Esophagus (tissue), 2 donors: ENCODE measurements at regions not wholly inside any gene's neighbourhood (a gene's known extent, or its start where the extent isn't known, plus 50 kb on each side); places are given as distances from the start of the nearest gene placed in this dataset.

Source experiments
- H3K27ac ChIP-seq, 2 donors: one replicate each; pipeline ENCODE4 v1.5.1; 2013; ENCODE audit warnings: low read depth in 2 of 2, mild to moderate bottlenecking in 2 of 2, inconsistent platforms in 1 of 2, low read length in 1 of 2, moderate library complexity in 1 of 2
- H3K27me3 ChIP-seq, 2 donors: one replicate each; pipeline ENCODE4 v1.6.1; 2013; ENCODE audit warnings: low read length in 2 of 2, control low read depth in 1 of 2, mild to moderate bottlenecking in 1 of 2; ENCODE audit not compliant: insufficient read depth in 2 of 2, control insufficient read depth in 1 of 2
- H3K36me3 ChIP-seq, 2 donors: one replicate each; pipeline ENCODE4 v1.6.1; 2013; ENCODE audit warnings: low read length in 1 of 2; ENCODE audit not compliant: control insufficient read depth in 2 of 2, insufficient read depth in 2 of 2
- H3K4me1 ChIP-seq, 2 donors: one replicate each; pipeline ENCODE4 v1.6.1; 2013; ENCODE audit warnings: low read length in 1 of 2; ENCODE audit not compliant: control insufficient read depth in 2 of 2, insufficient read depth in 2 of 2
- H3K4me3 ChIP-seq, 2 donors: one replicate each; pipeline ENCODE4 v1.5.1; 2013; ENCODE audit warnings: low read length in 2 of 2, mild to moderate bottlenecking in 2 of 2, low read depth in 1 of 2, moderate library complexity in 1 of 2
- H3K9me3 ChIP-seq, 2 donors: one replicate each; pipeline ENCODE4 v1.6.1; 2013; ENCODE audit warnings: mild to moderate bottlenecking in 2 of 2, low read depth in 1 of 2, low read length in 1 of 2, moderate library complexity in 1 of 2; ENCODE audit not compliant: control insufficient read depth in 2 of 2, insufficient read depth in 1 of 2
- WGBS, 2 donors: extraction: QIAGEN DNeasy Blood & Tissue Kit; methylation state at CpG; one replicate each; pipeline ENCODE4 v1.1.7; 2013; 5-methylcytosine and 5-hydroxymethylcytosine counted together
- donor health status: healthy with polysubstance abuse.
- donor health status: Bipolar disorder and iron deficiency.

DNA sequence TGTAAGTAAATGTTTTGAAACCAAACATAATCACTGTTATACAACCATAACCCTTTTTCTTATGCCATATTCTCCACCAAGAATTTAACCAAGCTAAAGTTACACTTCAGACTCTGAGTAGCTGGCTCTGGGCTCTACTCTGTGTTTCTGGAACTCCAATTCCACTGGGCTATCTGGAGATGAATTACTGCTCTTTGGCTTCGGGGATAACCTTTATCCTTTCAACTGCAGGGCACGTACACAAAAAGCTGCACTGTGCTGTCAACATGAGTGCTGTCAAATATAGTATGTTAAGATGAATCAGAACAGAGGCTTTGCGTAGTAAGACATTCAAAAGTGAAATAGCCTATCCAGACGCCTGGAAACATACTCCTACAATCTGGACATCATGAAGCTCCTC lies 500.6 kb downstream of the LTN1 start:
- 79 to 80% methylated on average over 4 of the region's 4 CpGs for WGBS, 2 donors

DNA sequence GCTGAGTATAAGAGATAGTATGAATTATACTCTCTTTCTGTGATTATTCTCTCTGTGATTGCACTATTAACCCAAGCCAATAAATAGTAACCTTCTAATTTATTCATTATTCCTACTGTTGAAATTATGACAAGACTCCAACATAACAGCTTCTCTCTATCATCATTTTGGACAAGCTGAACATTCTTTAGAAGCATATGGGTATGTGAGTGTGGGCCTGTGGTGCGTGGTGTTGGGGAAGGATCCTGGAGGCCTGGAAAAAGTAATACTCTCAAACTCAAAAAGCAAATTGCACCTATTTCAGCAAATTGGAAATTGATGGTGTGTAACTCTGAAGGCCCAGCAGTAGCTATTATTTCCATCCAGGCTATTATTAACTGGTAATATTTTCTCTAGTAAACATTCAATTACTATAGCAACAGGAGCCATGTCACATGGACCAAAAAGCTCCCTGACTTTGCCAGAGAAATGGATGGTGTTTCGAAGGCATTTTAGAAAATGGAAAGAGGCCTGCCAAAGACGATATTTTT lies 502.8 kb downstream of the LTN1 start:
- Histone ChIP-seq H3K9me3 (no peaks in the 10 kb centered on the region), H3K27ac (no peak overlapping the region), H3K4me1 (no peaks in the 10 kb centered on the region), H3K36me3 (no peaks in the 10 kb centered on the region), H3K4me3 (no peak overlapping the region), H3K27me3 (no peaks in the 10 kb centered on the region)
- WGBS, 2 donors, result 72 to 79% methylated on average over 3 of the region's 3 CpGs

More for the DNA sequence above, 500.6 kb downstream of the LTN1 start:
- Histone ChIP-seq H3K36me3 (no peaks in the 10 kb centered on the region), H3K27me3 (no peaks in the 10 kb centered on the region), H3K4me1 (no peaks in the 10 kb centered on the region), H3K9me3 (no peaks in the 10 kb centered on the region), H3K4me3 (no peak overlapping the region), H3K27ac (no peak overlapping the region)

DNA sequence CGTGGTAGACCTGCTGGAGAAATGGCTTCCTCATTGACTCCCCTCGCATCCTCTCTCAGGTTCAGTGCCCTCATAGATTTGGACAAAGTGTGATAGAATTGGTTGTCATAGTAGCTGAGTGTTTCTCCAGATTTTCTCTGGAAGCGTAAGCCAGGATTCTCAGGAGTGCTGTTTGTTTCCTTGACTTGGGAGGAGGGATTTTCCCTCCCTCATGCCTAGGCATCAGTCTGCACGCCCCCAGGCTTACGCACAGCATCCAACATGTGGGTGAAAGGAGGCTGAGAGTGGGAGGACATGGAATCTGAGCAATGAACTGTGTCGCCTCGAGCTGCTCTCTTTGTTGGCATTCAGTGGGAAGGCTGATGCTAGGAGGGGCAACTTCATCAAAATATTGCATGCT lies 503.5 kb downstream of the LTN1 start:
- 63 to 69% methylated on average over 7 of the region's 7 CpGs for WGBS, 2 donors
- no peak overlapping the region for H3K27ac ChIP-seq
- no peaks in the 10 kb centered on the region for H3K36me3 ChIP-seq
- H3K27me3 ChIP-seq, result no peaks in the 10 kb centered on the region
- no peak overlapping the region for H3K4me3 ChIP-seq
- no peaks in the 10 kb centered on the region for H3K4me1 ChIP-seq
- H3K9me3 ChIP-seq, result no peaks in the 10 kb centered on the region

- 72 to 74% methylated on average over 9 of the region's 9 CpGs for WGBS, 2 donors
- Histone ChIP-seq H3K27ac (no peak overlapping the region), H3K36me3 (no peaks in the 10 kb centered on the region)
Measured at GRCh38 chr21:28487455-28488070, 505.1 kb downstream of the LTN1 start.

DNA sequence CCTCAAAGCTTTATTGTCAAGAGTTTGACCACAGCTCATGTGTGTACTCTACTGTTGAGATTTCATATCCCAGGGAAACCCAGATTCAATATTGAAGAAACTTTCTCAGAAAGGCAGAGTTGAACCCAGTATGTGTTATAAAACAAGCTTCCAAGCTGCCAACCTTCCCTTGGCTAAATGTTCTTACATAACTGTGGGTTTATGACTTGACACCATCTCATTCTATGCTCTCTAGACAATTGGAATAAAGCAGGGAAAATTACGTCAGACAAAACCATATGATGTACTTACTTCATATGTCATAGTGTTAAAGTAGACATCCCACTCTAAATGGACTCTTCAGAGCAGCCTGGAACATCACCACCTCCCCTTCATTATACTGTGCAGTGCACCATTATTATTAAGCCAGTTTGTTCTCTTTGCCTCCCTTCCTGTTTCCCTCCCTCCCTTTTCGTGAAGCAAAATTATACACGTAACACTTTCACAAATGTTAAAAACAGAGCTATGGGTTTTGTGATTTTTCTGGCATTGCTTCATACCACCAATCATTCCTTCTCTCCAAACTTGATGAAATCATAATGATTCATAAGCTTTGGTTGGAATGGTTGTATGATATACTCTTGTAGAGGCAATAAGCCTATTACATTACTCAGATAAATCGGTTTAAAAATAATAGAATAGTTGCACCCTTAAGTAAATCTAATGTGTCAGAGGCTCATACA lies 507.2 kb downstream of the LTN1 start:
- Histone ChIP-seq H3K4me3 (no peak overlapping the region), H3K36me3 (no peaks in the 10 kb centered on the region), H3K27ac (no peak overlapping the region), H3K4me1 (no peaks in the 10 kb centered on the region), H3K9me3 (no peaks in the 10 kb centered on the region), H3K27me3 (no peaks in the 10 kb centered on the region)
- 71 to 85% methylated on average over 4 of the region's 4 CpGs for WGBS, 2 donors

More at GRCh38 chr21:28487455-28488070, 505.1 kb downstream of the LTN1 start:
- H3K27me3 ChIP-seq, result no peaks in the 10 kb centered on the region
- H3K4me3 ChIP-seq, result no peak overlapping the region
- H3K9me3 ChIP-seq, result no peaks in the 10 kb centered on the region
- no peaks in the 10 kb centered on the region for H3K4me1 ChIP-seq

DNA sequence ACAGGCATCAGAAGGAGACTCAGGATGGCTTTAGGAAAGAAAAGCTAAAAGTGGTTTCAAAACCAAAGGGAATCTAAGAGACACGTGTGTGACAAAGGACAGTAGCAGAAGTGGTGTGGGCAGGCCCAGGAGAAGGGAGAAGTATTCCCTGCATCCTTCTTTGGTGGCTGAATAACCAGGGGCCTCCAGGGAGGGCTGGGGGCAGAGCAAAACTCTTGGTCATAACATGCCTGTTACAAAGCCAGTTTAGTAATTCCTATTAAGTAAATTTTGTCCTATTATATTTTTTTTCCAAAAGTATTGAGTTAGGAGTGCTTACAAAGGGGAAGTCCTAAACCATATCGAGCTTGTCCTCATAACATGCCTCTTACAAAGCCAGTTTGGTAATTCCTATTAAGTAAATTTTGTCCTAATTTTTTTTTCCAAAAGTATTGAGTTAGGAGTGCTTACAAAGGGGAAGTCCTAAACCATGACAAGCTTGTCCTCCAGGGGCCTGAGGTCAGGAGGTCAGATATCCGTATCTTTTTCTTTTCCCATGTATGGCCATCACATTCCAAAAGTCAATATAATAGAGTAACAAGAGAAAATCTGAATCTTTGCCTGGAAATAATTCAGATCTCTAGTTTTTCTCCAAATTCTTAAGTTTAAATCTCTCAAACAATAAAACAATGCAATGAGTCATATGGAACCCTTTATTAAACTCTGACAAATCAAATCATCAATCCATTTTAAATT lies 509.2 kb downstream of the LTN1 start:
- H3K27ac ChIP-seq, result no peak overlapping the region
- no peaks in the 10 kb centered on the region for H3K27me3 ChIP-seq
- H3K36me3 ChIP-seq, result no peaks in the 10 kb centered on the region
- no peaks in the 10 kb centered on the region for H3K4me1 ChIP-seq
- H3K4me3 ChIP-seq, result no peak overlapping the region
- WGBS, 2 donors, result 53 to 62% methylated on average over 3 of the region's 3 CpGs
- no peaks in the 10 kb centered on the region for H3K9me3 ChIP-seq

DNA sequence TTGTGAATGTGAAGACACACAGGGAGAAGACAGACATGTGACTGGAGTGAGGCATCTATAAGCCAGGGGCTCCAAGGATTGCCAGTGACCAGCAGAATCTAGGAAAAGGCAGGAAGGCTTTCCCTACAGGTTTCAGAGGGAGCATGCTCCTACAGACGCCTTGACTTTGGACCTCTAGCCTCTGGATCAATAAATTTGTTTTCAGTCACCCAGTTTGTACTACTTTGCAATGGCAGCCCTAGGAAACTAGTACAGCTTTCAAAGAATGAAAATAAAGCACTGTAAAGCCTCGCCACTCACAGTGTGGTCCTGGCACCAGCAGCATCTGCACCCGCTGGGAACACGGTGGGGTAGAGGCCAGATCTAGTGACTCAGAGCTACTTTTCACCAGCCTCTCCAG lies 510.0 kb downstream of the LTN1 start:
- H3K27me3 ChIP-seq, result no peaks in the 10 kb centered on the region
- H3K4me3 ChIP-seq, result no peak overlapping the region
- 59 to 74% methylated on average over 4 of the region's 4 CpGs for WGBS, 2 donors
- no peaks in the 10 kb centered on the region for H3K9me3 ChIP-seq
- H3K4me1 ChIP-seq, result no peaks in the 10 kb centered on the region
- no peaks in the 10 kb centered on the region for H3K36me3 ChIP-seq
- H3K27ac ChIP-seq, result no peak overlapping the region

DNA sequence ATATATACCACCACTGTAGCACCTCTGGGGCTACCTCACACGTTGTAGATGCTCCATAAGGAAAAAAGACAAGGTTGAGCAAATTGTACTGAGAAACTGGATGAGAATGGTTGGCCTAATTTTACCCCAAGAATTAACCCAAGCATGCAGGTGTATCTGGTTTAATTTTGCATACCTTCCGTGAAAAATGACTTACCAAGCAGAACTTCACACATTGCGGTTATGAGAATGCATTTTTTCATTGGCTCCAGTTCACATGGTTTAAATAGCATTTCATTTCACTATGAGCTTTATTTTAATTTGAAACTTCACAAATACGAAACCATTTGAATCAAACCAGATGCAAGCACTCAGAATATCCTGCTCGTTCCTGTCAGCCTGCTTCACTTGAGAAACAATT lies 512.2 kb downstream of the LTN1 start:
- Histone ChIP-seq H3K27ac (no peak overlapping the region), H3K27me3 (no peaks in the 10 kb centered on the region), H3K36me3 (no peaks in the 10 kb centered on the region), H3K4me3 (no peak overlapping the region), H3K9me3 (peaks cover 0 to 2% of the 10 kb centered on the region in 2 donors), H3K4me1 (no peaks in the 10 kb centered on the region)
- 67 to 78% methylated on average over 5 of the region's 5 CpGs for WGBS, 2 donors

- WGBS, 2 donors, result 78 to 90% methylated on average over 2 of the region's 2 CpGs
- no peak overlapping the region for H3K27ac ChIP-seq
Measured at GRCh38 chr21:28473530-28474220, 519.0 kb downstream of the LTN1 start.

More at GRCh38 chr21:28473530-28474220, 519.0 kb downstream of the LTN1 start:
- peaks cover 0 to 2% of the 10 kb centered on the region in 2 donors for H3K9me3 ChIP-seq
- no peaks in the 10 kb centered on the region for H3K36me3 ChIP-seq
- H3K4me1 ChIP-seq, result no peaks in the 10 kb centered on the region
- no peaks in the 10 kb centered on the region for H3K27me3 ChIP-seq
- no peak overlapping the region for H3K4me3 ChIP-seq
